Myocyte (in vitro differentiated cells): ENCODE measurements at regions not wholly inside any gene's neighbourhood (a gene's known extent, or its start where the extent isn't known, plus 50 kb on each side); places are given as distances from the start of the nearest gene placed in this dataset.
"Not testable (repeated sequence)": the region's sequence is repeated elsewhere in the genome, so short reads cannot be mapped to it uniquely, and the experiment has no call there.

ENCODE experiments used
- DNase-seq: peaks from one replicate; pipeline ENCODE4 v3.0.0-alpha.2; 2012; ENCODE audit warnings: low read depth

GRCh38 chr2:234565842-234566619, 69.2 kb upstream of the ARL4C start:
- no peak for DNase-seq

- no peak for DNase-seq
Observed at GRCh38 chr2:234565201-234565600, 68.3 kb upstream of the ARL4C start.

- peak; percentile 48 for DNase-seq
Observed at GRCh38 chr2:234564699-234565098, 67.8 kb upstream of the ARL4C start.

GRCh38 chr2:234559609-234560008, 62.7 kb upstream of the ARL4C start:
- no peak for DNase-seq

- no peak for DNase-seq
Observed at GRCh38 chr2:234558642-234559041, 61.8 kb upstream of the ARL4C start.

GRCh38 chr2:234556848-234557573, 60.1 kb upstream of the ARL4C start:
- no peak for DNase-seq

GRCh38 chr2:234555616-234556249, 58.9 kb upstream of the ARL4C start:
- no peak for DNase-seq

GRCh38 chr2:234555161-234555560, 58.3 kb upstream of the ARL4C start:
- no peak for DNase-seq

GRCh38 chr2:234553223-234553622, 56.3 kb upstream of the ARL4C start:
- DNase-seq = not testable (repeated sequence)

GRCh38 chr2:234550511-234551107, 53.7 kb upstream of the ARL4C start:
- DNase-seq = peak; percentile 86

GRCh38 chr2:234550056-234550455, 53.2 kb upstream of the ARL4C start:
- DNase-seq = no peak

- DNase-seq = peak; percentile 55
Observed at GRCh38 chr2:234548695-234549420, 52.0 kb upstream of the ARL4C start.

GRCh38 chr2:234546770-234547169, 49.9 kb upstream of the ARL4C start:
- no peak for DNase-seq
